IMR-90 (cell line): ENCODE measurements at regions not wholly inside any gene's neighbourhood (a gene's known extent, or its start where the extent isn't known, plus 50 kb on each side); places are given as distances from the start of the nearest gene placed in this dataset.

Experiments used
- ATAC-seq: fragments of 200-7000 bp; cut with Tn5 transposase; 2 replicates; pipeline ENCODE4 v1.9.1; 2020; ENCODE audit warnings: low read depth, mild to moderate bottlenecking, moderate library complexity
- BruUV-seq: library from RNA; stranded (reverse); fragments of 400-500 nt; replicated peaks from 2 replicates; lab custom pipeline; 2021; lab: Mats Ljungman, UMichigan
- CTCF ChIA-PET: fragments of 300-600 bp; formaldehyde crosslinking; extraction: SDS; loops from one replicate; lab custom pipeline; 2021; ENCODE audit warnings: antibody characterized with exemption; lab: Yijun Ruan, JAX
- POLR2A ChIA-PET: fragments of 300-600 bp; sonication (Branson Sonifier 250); formaldehyde crosslinking; loops from one replicate; lab custom pipeline; 2022; ENCODE audit warnings: antibody characterized with exemption; ENCODE audit not compliant: unreplicated experiment; lab: Charles Lee
- DNase-seq: peaks from one replicate; pipeline ENCODE4 v3.0.0; 2013
- H2AFZ ChIP-seq: replicated peaks from 2 replicates; pipeline ENCODE3; 2013; ENCODE audit warnings: low read length, mild to moderate bottlenecking; ENCODE audit not compliant: poor library complexity
- H2AK5ac ChIP-seq: 2 replicates; pipeline ENCODE4 v1.6.1; 2013; ENCODE audit warnings: low read depth, low read length, inconsistent platforms
- H2AK9ac ChIP-seq: replicated peaks from 2 replicates; pipeline ENCODE3; 2013; ENCODE audit warnings: mild to moderate bottlenecking, low read depth, low read length, moderate library complexity; ENCODE audit not compliant: poor library complexity
- H2BK120ac ChIP-seq: 2 replicates; pipeline ENCODE4 v1.6.1; 2013; ENCODE audit warnings: low read depth, low read length, inconsistent platforms
- H2BK15ac ChIP-seq: 3 replicates; pipeline ENCODE4 v1.6.1; 2013; ENCODE audit warnings: low read depth, low read length, inconsistent platforms
- H2BK20ac ChIP-seq: 2 replicates; pipeline ENCODE4 v1.6.1; 2013; ENCODE audit warnings: low read depth, mild to moderate bottlenecking, inconsistent platforms, low read length, moderate library complexity
- H2BK5ac ChIP-seq: 2 replicates; pipeline ENCODE4 v1.6.1; 2013; ENCODE audit warnings: mild to moderate bottlenecking, low read depth, low read length, inconsistent platforms; ENCODE audit not compliant: poor library complexity, severe bottlenecking
- H3K14ac ChIP-seq: replicated peaks from 2 replicates; pipeline ENCODE4 v1.6.1; 2013; ENCODE audit warnings: low read depth, low read length, inconsistent platforms
- H3K18ac ChIP-seq: 2 replicates; pipeline ENCODE4 v1.6.1; 2013; ENCODE audit warnings: low read depth, low read length, control low read depth
- H3K23ac ChIP-seq: 2 replicates; pipeline ENCODE4 v1.6.1; 2013; ENCODE audit warnings: low read depth, low read length, inconsistent platforms
- H3K27ac ChIP-seq: 2 replicates; pipeline ENCODE4 v1.5.1; 2013; ENCODE audit warnings: mild to moderate bottlenecking, control low read depth, low read length; ENCODE audit not compliant: insufficient read depth
- H3K27me3 ChIP-seq: 2 replicates; pipeline ENCODE4 v1.6.1; 2013; ENCODE audit warnings: low read length; ENCODE audit not compliant: control insufficient read depth, insufficient read depth
- H3K36me3 ChIP-seq: 2 replicates; pipeline ENCODE4 v1.6.1; 2013; ENCODE audit warnings: low read length, mixed read lengths; ENCODE audit not compliant: control insufficient read depth, insufficient read depth
- H3K4ac ChIP-seq: 2 replicates; pipeline ENCODE4 v1.6.1; 2013; ENCODE audit warnings: low read depth, low read length, inconsistent platforms
- H3K4me1 ChIP-seq: 2 replicates; pipeline ENCODE4 v1.6.1; 2013; ENCODE audit warnings: low read length, mixed read lengths; ENCODE audit not compliant: control insufficient read depth, insufficient read depth
- H3K4me2 ChIP-seq: 2 replicates; pipeline ENCODE4 v1.6.1; 2013; ENCODE audit warnings: low read depth, mild to moderate bottlenecking, control low read depth, low read length, moderate library complexity
- H3K4me3 ChIP-seq: 2 replicates; pipeline ENCODE4 v1.5.1; 2013; ENCODE audit warnings: low read depth, mild to moderate bottlenecking, control low read depth, low read length, moderate library complexity; ENCODE audit not compliant: insufficient read depth
- H3K56ac ChIP-seq: 2 replicates; pipeline ENCODE4 v1.6.1; 2013; ENCODE audit warnings: low read length, inconsistent platforms; ENCODE audit not compliant: insufficient read depth; ENCODE audit errors: extremely low read depth
- H3K79me1 ChIP-seq, 2 experiments: 2 replicates each; pipeline ENCODE4 v1.6.1; 2013; ENCODE audit warnings: low read length in 2 of 2, inconsistent platforms in 1 of 2, low read depth in 1 of 2
- H3K9ac ChIP-seq: 2 replicates; pipeline ENCODE4 v1.6.1; 2013; ENCODE audit warnings: low read depth, low read length, control low read depth
- H3K9me1 ChIP-seq: 2 replicates; pipeline ENCODE4 v1.6.1; 2013; ENCODE audit warnings: low read length, inconsistent platforms; ENCODE audit not compliant: insufficient read depth
- H3K9me3 ChIP-seq: 2 replicates; pipeline ENCODE4 v1.6.1; 2013; ENCODE audit warnings: low read length; ENCODE audit not compliant: control insufficient read depth, insufficient read depth
- H4K20me1 ChIP-seq: 2 replicates; pipeline ENCODE4 v1.6.1; 2013; ENCODE audit warnings: low read length, inconsistent platforms; ENCODE audit not compliant: insufficient read depth
- H4K5ac ChIP-seq: 2 replicates; pipeline ENCODE4 v1.6.1; 2013; ENCODE audit warnings: mild to moderate bottlenecking, low read depth, low read length, control low read depth
- H4K8ac ChIP-seq, 2 experiments: 2 replicates each; pipeline ENCODE4 v1.6.1; 2013; ENCODE audit warnings: low read depth in 2 of 2, low read length in 2 of 2, control low read depth in 1 of 2, inconsistent platforms in 1 of 2
- H4K91ac ChIP-seq: 2 replicates; pipeline ENCODE4 v1.6.1; 2013; ENCODE audit warnings: low read depth, low read length, inconsistent platforms; ENCODE audit not compliant: insufficient read depth
- MAZ ChIP-seq: IDR thresholded peaks from 2 replicates; pipeline ENCODE4 v1.6.1; 2012; ENCODE audit warnings: low read depth, mild to moderate bottlenecking, low read length, improper control_type of control experiment, moderate library complexity, borderline replicate concordance
- RAD21 ChIP-seq: IDR thresholded peaks from 2 replicates; pipeline ENCODE4 v1.6.1; 2012; ENCODE audit warnings: low read length, improper control_type of control experiment
- RCOR1 ChIP-seq: IDR thresholded peaks from 2 replicates; pipeline ENCODE4 v1.6.1; 2012; ENCODE audit warnings: mild to moderate bottlenecking, low read length, improper control_type of control experiment; ENCODE audit not compliant: insufficient replicate concordance
- USF2 ChIP-seq: fragments of 150-350 bp; IDR thresholded peaks from 2 replicates; pipeline ENCODE4 v1.6.1; 2017; ENCODE audit warnings: mild to moderate bottlenecking, antibody characterized with exemption, low read length, low read depth
- WGBS, 2 experiments: methylation state at CpG; one replicate each; pipeline versions ENCODE4 v1.1.5 to v1.1.7; 2013; ENCODE audit warnings: missing lambda C conversion rate in 2 of 2; ENCODE audit not compliant: insufficient read length in 1 of 2; ENCODE audit errors: extremely low coverage in 2 of 2; 5-methylcytosine and 5-hydroxymethylcytosine counted together
- dilution Hi-C: fragments of 300-500 bp; cut with HindIII; formaldehyde crosslinking; loops from one replicate; pipeline ENCODE4 v1.14.3; 2018; ENCODE audit warnings: low sequenced_read_pairs; ENCODE audit not compliant: unreplicated experiment
- in situ Hi-C: fragments of 300-500 bp; cut with MboI; formaldehyde crosslinking; loops from 3 replicates; pipeline ENCODE4 v1.14.3; 2019; ENCODE audit warnings: low sequenced_read_pairs, inconsistent platforms, mixed read lengths
- intact Hi-C: fragments of 100-400 bp; cut with micrococcal nuclease; formaldehyde crosslinking; loops from 2 replicates; pipeline ENCODE4 v1.10.0; 2022

- Histone ChIP-seq H3K9ac (no peak overlapping the region), H3K23ac (no peak overlapping the region), H2BK120ac (no peak overlapping the region), H3K56ac (no peak overlapping the region), H3K36me3 (no peaks in the 10 kb centered on the region), H3K27ac (no peak overlapping the region), H2AK9ac (no peak overlapping the region), H3K27me3 (peaks cover 58% of the 10 kb centered on the region), H3K9me1 (no peaks in the 10 kb centered on the region), H3K18ac (no peak overlapping the region), H4K8ac (no peak overlapping the region), H3K4me1 (no peaks in the 10 kb centered on the region), H3K4me3 (no peak overlapping the region), H3K14ac (no peak overlapping the region), H3K9me3 (peaks cover 7% of the 10 kb centered on the region), H3K4ac (no peak overlapping the region), H4K91ac (no peak overlapping the region), H2BK15ac (no peak overlapping the region), H3K79me1 (no peaks in the 10 kb centered on the region), H4K5ac (no peak overlapping the region), H2AFZ (no peak overlapping the region), H2BK5ac (no peak overlapping the region), H2AK5ac (no peak overlapping the region), H3K4me2 (no peak overlapping the region), H2BK20ac (no peak overlapping the region), H4K20me1 (peaks cover 4% of the 10 kb centered on the region; the same call in 1 of the 2 replicates)
- ATAC-seq: no peak
- DNase-seq: no peak
- POLR2A ChIA-PET: no interaction called here
- CTCF ChIA-PET: no interaction called here
- intact Hi-C loops (no loop called here), dilution Hi-C loops (no loop called here), in situ Hi-C loops (no loop called here)
- BruUV-seq: no TSS peak
- no CpG with 5 or more reads among the region's 7 CpGs for WGBS, 2 experiments
- no peak for TF ChIP-seq MAZ
- no peak for TF ChIP-seq RCOR1
- TF ChIP-seq RAD21: no peak
- no peak for TF ChIP-seq USF2
Measured at GRCh38 chr21:38643404-38644023, 145.2 kb upstream of the ERG start.
